HepG2 (cell line): ENCODE measurements at regions not wholly inside any gene's neighbourhood (a gene's known extent, or its start where the extent isn't known, plus 50 kb on each side); places are given as distances from the start of the nearest gene placed in this dataset.

Experiments
- ATAC-seq: fragments of 200-7000 bp; cut with Tn5 transposase; 3 replicates; pipeline ENCODE4 v1.9.1; 2020; ENCODE audit warnings: mild to moderate bottlenecking, moderate library complexity
- BruUV-seq: library from RNA; stranded (reverse); fragments of 400-500 nt; replicated peaks from 2 replicates; lab custom pipeline; 2021; lab: Mats Ljungman, UMichigan
- CTCF ChIA-PET: fragments of 300-600 bp; formaldehyde crosslinking; extraction: SDS; loops from one replicate; lab custom pipeline; 2021; ENCODE audit warnings: low total read pairs, inconsistent platforms, low intra/inter-chr PET ratio; lab: Yijun Ruan, JAX
- POLR2A ChIA-PET: fragments of 350-600 bp; sonication (Branson Sonifier 250); formaldehyde crosslinking; loops from one replicate; lab custom pipeline; 2020; ENCODE audit warnings: antibody characterized with exemption, inconsistent platforms; lab: Yijun Ruan, JAX
- DNase-seq: peaks from one replicate; pipeline ENCODE4 v3.0.0-alpha.2; 2015; ENCODE audit warnings: low spot score
- FAIRE-seq: peaks from 3 replicates; lab custom pipeline; 2011; peaks lifted over from hg19 to GRCh38; lab: Jason Lieb, UNC
- H2AFZ ChIP-seq: one replicate; pipeline ENCODE4 v1.6.1; 2011; ENCODE audit warnings: low read length, inconsistent platforms
- H3K27ac ChIP-seq: fragments of 300-600 bp; 3 replicates; pipeline ENCODE4 v1.8.0; 2011; ENCODE audit warnings: mixed run types, mild to moderate bottlenecking, mixed read lengths, low read length, inconsistent platforms; ENCODE audit not compliant: insufficient read depth; ENCODE audit errors: extremely low read length
- H3K27me3 ChIP-seq, 2 experiments: fragments of 200-600 bp in 1 of 2; 2 replicates in 1 of 2; 3 replicates in 1 of 2; pipeline versions ENCODE4 v1.6.0 to v1.8.0; 2011; ENCODE audit warnings: low read length in 2 of 2, mild to moderate bottlenecking in 2 of 2, moderate library complexity in 2 of 2, inconsistent platforms in 1 of 2; ENCODE audit not compliant: insufficient read depth in 2 of 2, control insufficient read depth in 1 of 2
- H3K36me3 ChIP-seq, 2 experiments: fragments of 200-600 bp in 1 of 2; replicated peaks in 1 of 2; 2 replicates in 1 of 2; 3 replicates in 1 of 2; pipeline versions ENCODE4 v1.5.1 to v1.8.0; 2011; ENCODE audit warnings: low read length in 2 of 2, inconsistent platforms in 1 of 2; ENCODE audit not compliant: insufficient read depth in 2 of 2, control insufficient read depth in 1 of 2
- H3K4me1 ChIP-seq: 2 replicates; pipeline ENCODE4 v1.5.1; 2012; ENCODE audit warnings: low read length, inconsistent platforms; ENCODE audit not compliant: insufficient read depth
- H3K4me2 ChIP-seq: 2 replicates; pipeline ENCODE4 v1.6.0; 2011; ENCODE audit warnings: low read depth, low read length, inconsistent platforms
- H3K4me3 ChIP-seq, 3 experiments: fragments of 200-600 bp in 1 of 3; sonication (generic), shearing (Covaris generic) in 1 of 3; replicated peaks in 1 of 3; 2 replicates each; pipeline ENCODE4 v1.5.1; 2011 to 2016; ENCODE audit warnings: low read length in 3 of 3, inconsistent platforms in 2 of 3, low read depth in 2 of 3, mild to moderate bottlenecking in 2 of 3, control low read depth in 1 of 3, mixed read lengths in 1 of 3; ENCODE audit not compliant: insufficient read depth in 1 of 3
- H3K79me2 ChIP-seq: one replicate; pipeline ENCODE4 v1.6.1; 2011; ENCODE audit warnings: low read length, inconsistent platforms; ENCODE audit not compliant: insufficient read depth
- H3K9ac ChIP-seq: 2 replicates; pipeline ENCODE4 v1.6.0; 2011; ENCODE audit warnings: mild to moderate bottlenecking, low read depth, low read length, inconsistent platforms; ENCODE audit not compliant: insufficient read depth
- H3K9me3 ChIP-seq: 2 replicates; pipeline ENCODE4 v1.5.1; 2012; ENCODE audit warnings: mild to moderate bottlenecking, low read length
- H4K20me1 ChIP-seq: 2 replicates; pipeline ENCODE4 v1.6.0; 2011; ENCODE audit warnings: inconsistent platforms, mild to moderate bottlenecking, low read length, moderate library complexity; ENCODE audit not compliant: insufficient read depth
- NRL ChIP-seq: sonication (generic); formaldehyde crosslinking; IDR thresholded peaks from 2 replicates; pipeline ENCODE4 v1.5.0; 2020; ENCODE audit warnings: missing genetic modification reagents, mild to moderate bottlenecking, moderate library complexity, borderline replicate concordance
- RXRB ChIP-seq: IDR thresholded peaks from 2 replicates; pipeline ENCODE4 v1.6.1; 2016; ENCODE audit warnings: borderline replicate concordance, missing genetic modification reagents, missing compliant biosample characterization
- SIX1 ChIP-seq: sonication (generic); formaldehyde crosslinking; IDR thresholded peaks from 2 replicates; pipeline ENCODE4 v1.4.0; 2020; ENCODE audit warnings: missing genetic modification reagents, borderline replicate concordance
- SOX13 ChIP-seq, 3 experiments: fragments of 450-650 bp in 1 of 3; sonication (generic) in 1 of 3; formaldehyde crosslinking in 1 of 3; IDR thresholded peaks in 2 of 3; conservative IDR thresholded peaks in 1 of 3; 2 replicates each; pipeline versions ENCODE4 v1.5.0 to v1.6.1; 2016 to 2020; ENCODE audit warnings: antibody characterized with exemption in 1 of 3, mild to moderate bottlenecking in 1 of 3, missing compliant biosample characterization in 1 of 3, missing genetic modification reagents in 1 of 3, moderate library complexity in 1 of 3
- UBTF ChIP-seq: sonication (generic); formaldehyde crosslinking; IDR thresholded peaks from 2 replicates; pipeline ENCODE4 v1.4.0; 2020; ENCODE audit warnings: mild to moderate bottlenecking, missing genetic modification reagents
- ZBTB40 ChIP-seq, 2 experiments: fragments of 450-650 bp in 1 of 2; sonication (generic) in 1 of 2; formaldehyde crosslinking in 1 of 2; IDR thresholded peaks; 2 replicates each; pipeline versions ENCODE4 v1.6.1 to v1.8.0; 2016 to 2022; ENCODE audit warnings: antibody characterized with exemption in 1 of 2, mild to moderate bottlenecking in 1 of 2, missing genetic modification reagents in 1 of 2
- ZFX ChIP-seq: sonication (generic); formaldehyde crosslinking; IDR thresholded peaks from 2 replicates; pipeline ENCODE4 v1.4.0; 2020; ENCODE audit warnings: mild to moderate bottlenecking, low read depth, missing genetic modification reagents, moderate library complexity
- ZSCAN5A ChIP-seq: sonication (generic); formaldehyde crosslinking; IDR thresholded peaks from 2 replicates; pipeline ENCODE4 v1.8.0; 2022; ENCODE audit warnings: mild to moderate bottlenecking, missing genetic modification reagents, borderline replicate concordance
- WGBS: methylation state at CpG from one replicate; pipeline ENCODE4 v1.1.6; 2017; ENCODE audit warnings: low lambda C conversion rate; 5-methylcytosine and 5-hydroxymethylcytosine counted together
- in situ Hi-C: cut with HindIII; loops from 2 replicates; pipeline ENCODE4 v1.10.0; 2017; ENCODE audit warnings: low pct_unique_long_range_greater_than_20kb; ENCODE audit not compliant: extremely low pct_ligation_motif_present
- intact Hi-C: fragments of 100-400 bp; cut with micrococcal nuclease; formaldehyde crosslinking; loops from one replicate; pipeline ENCODE4 v1.10.0; 2022; ENCODE audit not compliant: unreplicated experiment

- TF ChIP-seq ZBTB40 (IDR thresholded peaks at IDR 0.05) (no peak), ZBTB40 (CRISPR knock-in tag; IDR thresholded peaks at IDR 0.05) (no peak), NRL (CRISPR knock-in tag) (no peak)
Observed at GRCh38 chr5:52734557-52734956, 53.2 kb upstream of the ITGA1 start (continued).

GRCh38 chr5:52735139-52735538 is 52.6 kb upstream of the ITGA1 start:
- H3K9me3 ChIP-seq = no peaks in the 10 kb centered on the region
- no peak overlapping the region for H3K9ac ChIP-seq
- ChIA-PET POLR2A (no interaction called here), CTCF (no interaction called here)
- H3K4me1 ChIP-seq = peaks cover 21% of the 10 kb centered on the region
- H3K27ac ChIP-seq = no peak overlapping the region
- WGBS = 45% methylated on average over 4 of the region's 4 CpGs
- in situ Hi-C loops = no loop called here
- no peaks in the 10 kb centered on the region for H3K27me3 ChIP-seq
- no peaks in the 10 kb centered on the region for H3K36me3 ChIP-seq
- intact Hi-C loops = no loop called here
- H3K4me3 ChIP-seq = no peak overlapping the region
- no peak overlapping the region for H3K4me2 ChIP-seq
- H4K20me1 ChIP-seq = no peaks in the 10 kb centered on the region
- ATAC-seq = no peak
- no peak for FAIRE-seq
- H2AFZ ChIP-seq = no peak overlapping the region
- no peak for DNase-seq
- H3K79me2 ChIP-seq = no peaks in the 10 kb centered on the region
- no TSS peak for BruUV-seq
- TF ChIP-seq RXRB (CRISPR knock-in tag) = no peak
- TF ChIP-seq ZFX (CRISPR knock-in tag) = no peak
- TF ChIP-seq UBTF (CRISPR knock-in tag) = no peak
- TF ChIP-seq SIX1 = no peak
- no peak for TF ChIP-seq SOX13 (IDR thresholded peaks at IDR 0.05)
- no peak for TF ChIP-seq SOX13 (CRISPR knock-in tag; conservative IDR thresholded peaks at IDR 0.05 in 1 of 2, IDR thresholded peaks at IDR 0.05 in 1 of 2)
- no peak for TF ChIP-seq ZSCAN5A (CRISPR knock-in tag)
